ENCODE measurements at regions not wholly inside any gene's neighbourhood (a gene's known extent, or its start where the extent isn't known, plus 50 kb on each side); places are given as distances from the start of the nearest gene placed in this dataset.

DNA sequence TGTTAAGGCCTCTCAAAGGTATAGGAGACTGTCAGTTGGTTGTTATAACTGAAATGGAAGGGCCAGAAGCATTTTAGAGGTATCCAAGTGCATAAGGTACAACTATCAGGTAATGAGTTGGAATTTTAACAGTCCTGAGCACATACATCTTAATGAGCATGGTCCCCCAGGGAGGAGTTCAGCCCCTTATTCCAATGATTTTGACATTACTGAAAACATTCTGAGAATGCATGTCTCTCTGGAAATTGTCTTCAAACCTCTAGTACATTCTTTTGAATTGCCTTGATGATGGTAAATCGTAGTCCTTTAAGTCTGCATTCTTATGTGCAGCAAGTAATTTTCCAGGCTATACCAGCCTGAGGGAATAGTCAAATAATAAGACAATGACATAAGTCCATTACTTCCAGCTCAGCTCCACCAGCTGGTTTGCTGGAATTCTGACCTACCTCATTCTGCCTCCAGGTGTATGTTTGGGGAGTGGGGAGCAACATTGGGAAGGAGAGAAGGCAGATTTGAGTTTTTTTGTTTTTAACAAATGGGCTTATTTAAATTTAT is 239.2 kb downstream of the MSRB3 start:
- FAIRE-seq = no peak

DNA sequence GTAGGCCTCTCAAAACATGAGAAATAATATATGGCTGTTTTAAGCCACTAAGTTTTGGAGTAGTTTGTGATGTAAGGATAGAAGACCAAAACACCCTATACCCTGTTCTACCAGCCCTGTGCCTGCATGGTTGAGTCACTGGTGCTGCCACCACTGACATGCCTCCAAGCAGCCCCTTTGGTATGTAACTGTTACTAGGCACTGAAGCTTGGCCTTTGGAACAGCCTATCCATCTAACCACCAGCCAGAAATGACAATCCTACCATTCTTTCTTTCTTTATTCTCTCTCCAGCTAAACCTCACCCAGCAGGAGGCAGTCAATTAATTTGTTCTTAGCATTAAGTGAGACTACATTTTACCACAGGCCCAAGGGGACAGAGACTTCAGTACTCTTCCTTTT is 240.3 kb downstream of the MSRB3 start:
- FAIRE-seq = no peak

- FAIRE-seq = no peak
Measured at GRCh38 chr12:65520658-65521057, 242.2 kb downstream of the MSRB3 start.

DNA sequence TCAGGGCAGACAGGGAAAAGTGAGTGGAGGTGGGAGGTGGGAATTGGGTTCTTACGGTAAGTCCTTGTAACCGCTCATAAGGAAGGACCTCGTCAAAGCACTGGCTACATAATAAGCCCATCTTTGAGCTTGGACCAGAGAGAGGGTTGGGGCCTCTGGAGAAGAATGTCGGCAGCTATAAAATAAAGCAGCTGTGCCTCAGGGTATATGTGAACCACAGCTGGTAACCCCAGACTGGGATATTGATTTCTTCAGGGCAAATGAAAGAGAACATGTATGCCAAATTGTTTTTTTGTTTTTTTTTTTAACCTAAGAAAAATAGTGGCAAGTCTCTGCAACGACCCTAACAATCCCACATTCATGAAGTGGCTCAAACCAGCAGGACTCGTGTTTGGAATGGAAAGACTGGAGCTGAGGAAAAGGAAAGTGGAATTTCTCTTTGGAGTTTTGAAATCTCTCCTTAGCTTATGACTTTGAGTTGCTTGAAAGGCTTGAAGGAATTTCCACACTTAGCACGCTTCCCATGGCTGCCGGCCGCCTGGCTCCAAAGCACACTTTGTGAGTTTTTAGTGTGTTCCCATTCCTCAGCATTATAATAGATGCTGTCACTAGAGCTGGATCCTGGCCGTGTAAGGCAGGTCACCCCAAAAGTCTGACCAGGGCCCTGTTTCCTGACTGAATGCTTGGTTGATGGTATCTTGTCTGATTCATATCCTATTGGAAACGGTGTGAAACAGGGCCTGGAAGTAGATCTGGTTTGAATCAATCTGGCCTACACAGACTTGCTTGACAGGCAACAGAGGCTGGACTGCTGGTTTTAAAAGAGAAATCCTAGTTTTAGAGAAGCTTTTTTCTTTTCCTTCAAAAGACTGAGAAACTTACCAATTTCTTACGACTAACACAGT is 244.7 kb downstream of the MSRB3 start:
- no peak for FAIRE-seq

- FAIRE-seq = no peak
Measured at GRCh38 chr12:65524666-65525065, 246.2 kb downstream of the MSRB3 start.

DNA sequence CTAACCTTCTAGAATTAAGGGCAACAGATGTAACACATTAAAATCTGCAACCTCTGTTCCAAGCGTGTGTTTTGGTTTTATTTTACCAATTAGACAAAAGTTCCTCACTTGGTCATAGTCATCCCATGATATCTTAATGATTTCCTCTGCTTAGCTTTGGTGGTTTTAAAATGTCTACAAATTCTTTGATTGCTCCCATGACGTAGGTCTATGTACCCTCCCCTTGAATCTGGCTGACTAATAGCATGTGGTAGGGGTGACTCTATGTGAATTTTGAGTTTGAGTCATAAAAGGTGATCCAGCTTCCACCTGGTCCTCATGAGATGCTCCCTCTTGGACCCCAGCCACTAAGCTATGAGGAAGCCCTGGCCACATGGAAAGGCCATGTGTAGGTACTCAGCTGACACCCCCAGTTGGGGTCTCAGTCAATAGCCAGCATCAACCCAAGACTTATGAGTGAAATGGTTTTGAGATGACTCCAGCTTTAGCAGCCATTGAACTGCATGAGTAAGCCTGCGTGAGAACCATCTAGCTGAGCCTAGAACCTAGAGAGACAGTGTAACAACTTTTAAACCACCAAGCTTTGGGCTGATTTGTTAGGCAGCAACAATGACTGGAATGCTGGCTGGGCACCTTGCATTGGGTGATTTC is 247.1 kb downstream of the MSRB3 start:
- FAIRE-seq = no peak

DNA sequence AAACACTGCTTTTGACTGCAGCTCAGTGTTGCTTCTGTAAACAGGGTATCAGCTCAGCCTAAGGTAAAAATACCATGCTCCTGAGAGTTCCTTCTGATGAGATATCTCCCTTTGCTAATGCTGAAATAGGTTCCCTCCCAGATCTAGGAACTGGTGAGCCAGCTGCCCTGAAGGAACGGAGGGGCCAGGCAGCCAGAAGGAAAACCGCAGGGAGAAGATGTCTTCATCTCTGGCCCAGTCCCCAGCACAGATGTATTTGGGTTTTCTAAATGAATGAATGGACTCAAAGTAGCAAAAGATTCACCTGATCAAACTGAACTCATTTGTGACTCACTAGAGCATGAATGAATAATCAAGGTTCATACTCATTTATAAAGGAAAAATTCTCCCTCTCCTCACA is 247.8 kb downstream of the MSRB3 start:
- FAIRE-seq = no peak

- FAIRE-seq = no peak
Measured at GRCh38 chr12:65528127-65528526, 249.6 kb downstream of the MSRB3 start.

GRCh38 chr12:65529106-65529505 is 250.6 kb downstream of the MSRB3 start:
- FAIRE-seq = no peak

DNA sequence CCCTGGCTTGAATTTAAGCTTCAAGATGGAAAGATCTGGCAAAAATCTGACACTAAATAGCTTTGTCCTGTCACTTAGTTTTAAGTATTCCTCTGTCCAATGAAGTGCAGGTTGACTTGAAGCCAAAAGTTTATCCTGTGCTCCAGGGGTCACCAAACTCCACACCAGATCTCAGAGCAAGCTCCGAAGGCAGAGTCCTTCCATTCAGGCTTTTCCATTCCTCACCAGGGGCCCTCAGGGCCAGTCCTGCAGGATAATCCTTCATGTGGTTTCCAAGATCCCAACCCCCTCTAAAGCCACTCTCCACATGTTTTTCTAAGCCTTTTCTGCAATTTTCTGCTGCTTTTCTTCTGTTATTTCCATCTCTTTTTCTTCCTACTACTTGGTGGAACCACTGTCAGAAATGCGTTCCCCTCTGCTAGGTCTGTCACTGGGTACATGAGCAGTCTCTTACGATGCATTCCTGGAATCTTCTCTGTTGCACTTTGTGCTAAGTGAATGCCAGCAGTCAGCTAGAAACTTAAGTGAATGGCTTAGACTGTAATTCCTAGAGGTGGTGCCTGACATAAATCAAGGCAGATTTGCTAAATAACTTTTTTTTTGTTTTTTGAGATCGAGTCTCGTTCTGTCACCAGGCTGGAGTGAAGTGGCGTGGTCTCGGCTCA is 251.4 kb downstream of the MSRB3 start:
- no peak for FAIRE-seq

DNA sequence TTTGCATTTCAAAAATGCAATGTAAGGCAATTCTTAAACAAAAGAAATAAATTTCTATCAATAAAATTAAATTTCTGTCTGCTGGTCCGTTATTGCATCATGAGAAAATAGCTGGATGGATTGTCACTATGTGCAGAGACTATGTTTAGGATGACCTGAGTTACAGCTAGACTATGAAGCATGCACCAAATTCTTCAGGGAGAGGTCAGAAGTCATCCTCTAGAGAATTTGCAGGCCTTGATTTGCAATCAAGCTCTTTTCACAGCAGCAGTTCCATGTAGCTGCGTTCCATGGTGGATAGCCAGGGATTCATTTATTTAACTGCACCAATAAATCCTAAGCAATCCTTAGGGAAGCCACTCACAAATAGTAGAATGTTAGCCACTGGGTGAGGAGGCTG is 253.7 kb downstream of the MSRB3 start:
- FAIRE-seq = no peak

DNA sequence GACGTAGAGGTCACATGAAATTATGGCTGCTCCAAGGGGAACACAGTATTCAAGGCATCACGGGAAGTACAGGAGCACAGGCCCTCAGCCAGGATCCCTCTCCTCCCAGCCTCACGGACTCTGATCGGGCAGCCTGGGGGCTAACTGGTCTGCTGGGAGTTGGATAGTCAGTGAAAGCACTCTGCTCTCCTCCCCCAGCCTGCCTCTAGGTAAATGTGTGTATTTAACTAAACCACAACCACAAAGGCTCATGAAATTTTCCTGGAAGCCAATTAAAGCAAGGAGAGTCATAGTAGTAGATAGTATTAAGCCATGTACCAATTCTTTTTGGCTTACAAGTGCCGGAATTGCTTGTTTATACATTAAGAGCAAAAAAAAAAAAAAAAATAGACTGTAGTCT is 254.3 kb downstream of the MSRB3 start:
- no peak for FAIRE-seq

DNA sequence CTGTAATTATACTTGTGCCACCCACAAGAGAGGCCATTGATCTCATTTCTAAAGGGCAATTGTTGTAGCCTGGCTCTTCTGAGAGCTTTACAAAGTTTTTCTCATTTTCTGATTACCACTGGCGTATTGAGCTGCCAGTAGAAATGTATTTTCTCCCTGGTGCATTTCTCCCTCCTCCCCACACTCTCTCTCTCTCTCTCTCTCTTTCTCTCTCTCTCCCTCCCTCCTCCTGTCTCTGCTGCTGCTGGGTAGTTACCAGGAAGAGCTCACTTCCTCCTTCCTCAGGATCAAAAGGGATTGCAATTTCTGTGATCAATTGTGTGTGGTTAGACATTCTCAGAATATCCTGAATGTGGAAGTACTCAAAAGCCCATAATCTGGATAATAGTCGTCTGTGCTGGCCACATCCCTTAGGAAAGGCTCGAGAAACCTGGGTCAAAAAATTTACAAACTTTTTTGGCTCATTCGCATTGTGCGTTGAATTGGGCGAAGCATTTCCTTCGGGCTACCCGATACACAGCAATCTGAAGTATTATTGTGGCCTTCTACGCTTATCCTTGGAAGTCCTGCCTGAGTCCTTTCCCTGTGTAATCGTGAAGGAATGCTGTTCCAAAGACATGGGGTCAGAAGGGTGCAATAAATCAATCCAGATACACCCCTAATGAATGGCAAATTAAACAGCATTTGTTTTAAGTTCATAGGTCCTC is 254.8 kb downstream of the MSRB3 start:
- FAIRE-seq = peak; percentile 90

GRCh38 chr12:65534238-65534841 is 255.9 kb downstream of the MSRB3 start:
- peak; percentile 87 for FAIRE-seq

GRCh38 chr12:65535946-65536345 is 257.5 kb downstream of the MSRB3 start:
- no peak for FAIRE-seq

- FAIRE-seq = no peak
Measured at GRCh38 chr12:65536351-65536750, 257.9 kb downstream of the MSRB3 start.

- FAIRE-seq = peak; percentile 95
Measured at GRCh38 chr12:65536876-65537681, 258.6 kb downstream of the MSRB3 start.

DNA sequence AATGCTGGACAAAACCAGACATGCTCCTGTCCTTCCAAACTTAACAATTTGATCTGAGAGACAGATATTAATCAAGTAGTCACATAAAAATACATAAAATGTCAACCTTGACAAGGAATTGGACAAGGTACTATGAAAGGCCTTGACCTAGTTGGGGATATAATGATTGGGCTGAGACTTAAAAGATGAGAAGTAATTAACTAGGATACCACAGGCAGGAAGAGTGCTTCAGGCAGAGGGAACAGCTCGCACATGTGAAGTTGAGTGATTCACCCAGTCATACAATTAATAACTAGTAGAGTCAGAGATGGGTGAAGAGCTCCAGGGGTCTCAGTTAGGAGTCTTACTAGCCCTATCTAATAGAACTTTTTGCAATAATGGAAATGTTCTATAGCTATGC is 259.5 kb downstream of the MSRB3 start:
- no peak for FAIRE-seq

GRCh38 chr12:65539023-65539422 is 260.5 kb downstream of the MSRB3 start:
- no peak for FAIRE-seq

- FAIRE-seq = peak; percentile 84
Measured at GRCh38 chr12:65540140-65540539, 261.7 kb downstream of the MSRB3 start.

DNA sequence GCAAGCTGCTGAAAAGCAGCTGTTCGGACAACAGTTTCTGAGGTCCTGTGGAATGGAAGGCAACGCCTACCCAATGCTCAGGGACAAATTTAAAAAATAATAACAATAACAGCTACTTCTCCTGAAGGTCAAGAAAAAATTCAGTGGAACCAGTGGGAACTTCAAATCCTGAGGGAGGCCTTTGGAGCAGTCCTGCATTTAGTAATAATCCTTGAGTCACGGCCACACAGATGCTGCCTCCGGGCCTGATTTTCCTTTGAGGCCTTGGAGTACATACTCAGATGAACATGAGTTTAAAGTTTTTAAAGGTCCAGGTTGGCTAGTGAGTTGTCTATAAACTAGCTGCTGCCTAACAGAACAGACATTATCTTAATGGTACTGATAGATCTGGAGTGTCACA is 268.0 kb downstream of the MSRB3 start:
- FAIRE-seq = no peak
